Heart left ventricle (tissue), 13 donors: ENCODE measurements at regions not wholly inside any gene's neighbourhood (a gene's known extent, or its start where the extent isn't known, plus 50 kb on each side); places are given as distances from the start of the nearest gene placed in this dataset.

ENCODE experiments used
- CTCF ChIP-seq, 12 donors: fragments of 200-600 bp; sonication (generic) in 4 of 12; IDR thresholded peaks; one replicate each; pipeline versions ENCODE4 v1.5.0 to v1.8.0; 2018 to 2022; ENCODE audit warnings: antibody characterized with exemption in 12 of 12, mild to moderate bottlenecking in 5 of 12
- POLR2A ChIP-seq, 2 donors: fragments of 450-650 bp; IDR thresholded peaks; one replicate each; pipeline ENCODE4 v1.6.1; 2017; ENCODE audit warnings: antibody characterized with exemption in 2 of 2, mild to moderate bottlenecking in 2 of 2, moderate library complexity in 2 of 2
- donor health status: ischemic (EF 13 %, LVEDD 7.1; RV severe dilation, severe dysfunction).
- donor health status: DM: no; HTN: yes; CAD: no.
- donor health status: DM: no; HTN: no; CAD: no.
- donor health status: ischemic (EF 25% LVEDD 6.9; RV normal size, moderate dysfunction).
- donor health status: ischemic (EF 25% LVEDD 5.7; RV mildly dilated, moderate dysfunction).
- donor health status: ischemic (EF 35%, LVEDD 5.7; RV mildly dilated, moderate dysfunction).
- donor health status: nonischemic (EF 11% LVEDD 7.7; RV severe dilation, severe dysfunction).
- donor health status: DM: yes; HTN: yes; CAD: no.
- donor health status: PGD.
- donor health status: ischemic (EF 29% LVEDD 5.4; RV normal size, mild dysfunction).
- donor health status: nonischemic (EF 23%, LVEDD 6.1; RV moderate dilation, normal function).

GRCh38 chr1:70499695-70500094 is 88.6 kb downstream of the CTH start:
- TF ChIP-seq POLR2A (IDR thresholded peaks at IDR 0.05), result no peak
- TF ChIP-seq CTCF (IDR thresholded peaks at IDR 0.05), result no peak
